ENCODE measurements at regions not wholly inside any gene's neighbourhood (a gene's known extent, or its start where the extent isn't known, plus 50 kb on each side); places are given as distances from the start of the nearest gene placed in this dataset.

DNA sequence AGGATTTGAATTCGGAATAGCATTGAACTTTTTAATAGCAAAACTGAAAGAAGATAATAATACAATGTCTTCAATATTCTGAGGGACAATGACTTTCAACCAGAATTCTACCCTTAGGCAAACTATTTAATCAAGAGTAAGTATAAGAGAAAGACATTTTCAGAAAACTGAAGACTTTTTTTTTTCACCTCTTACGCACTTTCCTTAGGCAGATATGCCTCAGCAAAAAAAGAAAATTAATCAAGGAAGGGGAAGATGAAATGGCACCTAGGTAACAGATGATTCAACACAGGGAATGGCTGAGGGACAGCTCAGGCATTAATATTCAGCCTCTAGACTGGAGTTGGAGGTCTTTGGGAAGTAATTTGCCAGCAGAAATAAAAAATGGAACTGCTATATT is 184.9 kb downstream of the URB2 start:
- TF ChIP-seq, protein P1, sequence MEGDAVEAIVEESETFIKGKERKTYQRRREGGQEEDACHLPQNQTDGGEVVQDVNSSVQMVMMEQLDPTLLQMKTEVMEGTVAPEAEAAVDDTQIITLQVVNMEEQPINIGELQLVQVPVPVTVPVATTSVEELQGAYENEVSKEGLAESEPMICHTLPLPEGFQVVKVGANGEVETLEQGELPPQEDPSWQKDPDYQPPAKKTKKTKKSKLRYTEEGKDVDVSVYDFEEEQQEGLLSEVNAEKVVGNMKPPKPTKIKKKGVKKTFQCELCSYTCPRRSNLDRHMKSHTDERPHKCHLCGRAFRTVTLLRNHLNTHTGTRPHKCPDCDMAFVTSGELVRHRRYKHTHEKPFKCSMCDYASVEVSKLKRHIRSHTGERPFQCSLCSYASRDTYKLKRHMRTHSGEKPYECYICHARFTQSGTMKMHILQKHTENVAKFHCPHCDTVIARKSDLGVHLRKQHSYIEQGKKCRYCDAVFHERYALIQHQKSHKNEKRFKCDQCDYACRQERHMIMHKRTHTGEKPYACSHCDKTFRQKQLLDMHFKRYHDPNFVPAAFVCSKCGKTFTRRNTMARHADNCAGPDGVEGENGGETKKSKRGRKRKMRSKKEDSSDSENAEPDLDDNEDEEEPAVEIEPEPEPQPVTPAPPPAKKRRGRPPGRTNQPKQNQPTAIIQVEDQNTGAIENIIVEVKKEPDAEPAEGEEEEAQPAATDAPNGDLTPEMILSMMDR (IDR thresholded peaks at IDR 0.05; ENCODE audit: control insufficient read depth, extremely low read depth, insufficient read depth), result no peak
- no peak overlapping the region for H3K4me3 ChIP-seq (ENCODE audit: low read depth, low read length)
- DNase-seq (ENCODE audit: low read depth), result no peak

DNA sequence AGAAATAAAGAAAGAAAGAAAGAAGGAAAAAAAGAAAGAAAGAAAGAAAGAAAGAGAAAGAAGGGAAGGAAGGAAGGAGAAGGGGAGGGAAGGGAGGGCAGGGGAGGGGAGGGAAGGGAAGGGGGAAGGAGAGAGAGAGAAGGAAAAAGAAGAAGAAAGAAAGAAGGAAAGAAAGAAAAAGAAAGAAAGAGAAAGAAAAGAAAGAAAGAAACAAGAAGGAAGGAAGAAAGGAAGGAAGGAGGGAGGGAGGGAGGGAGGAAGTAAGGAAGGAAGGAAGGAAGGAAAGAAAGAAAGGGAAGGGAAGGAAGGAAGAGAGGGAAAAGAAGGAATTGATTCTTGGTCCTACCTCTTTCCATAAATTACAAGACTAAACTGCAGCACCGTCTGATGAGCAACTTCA is 186.1 kb downstream of the URB2 start:
- TF ChIP-seq, protein P1 (IDR thresholded peaks at IDR 0.05; ENCODE audit: control insufficient read depth, extremely low read depth, insufficient read depth), result no peak
- DNase-seq (ENCODE audit: low read depth), result no peak
- H3K4me3 ChIP-seq (ENCODE audit: low read depth, low read length), result no peak overlapping the region

DNA sequence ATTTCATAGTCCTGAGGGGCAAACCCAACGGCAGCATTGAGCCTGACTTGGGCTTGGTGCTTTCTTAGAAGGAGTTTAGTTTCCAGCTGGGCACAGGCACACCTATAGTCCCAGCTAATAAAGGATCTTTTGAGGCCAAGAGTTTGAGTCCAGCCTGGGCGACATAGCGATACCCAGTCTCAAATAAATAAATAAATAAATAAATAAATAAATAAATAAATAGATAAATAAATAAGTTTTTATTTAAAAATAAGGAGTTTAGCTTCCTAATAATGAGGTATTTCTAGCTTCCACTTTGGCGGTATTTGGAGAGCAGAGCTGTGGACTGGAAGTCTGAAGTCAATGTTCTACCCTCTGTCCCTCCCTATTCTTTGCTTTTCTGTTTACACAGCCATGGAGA is 186.6 kb downstream of the URB2 start:
- DNase-seq (ENCODE audit: low read depth), result no peak
- no peak overlapping the region for H3K4me3 ChIP-seq (ENCODE audit: low read depth, low read length)
- TF ChIP-seq, protein P1 (IDR thresholded peaks at IDR 0.05; ENCODE audit: control insufficient read depth, extremely low read depth, insufficient read depth), result no peak

DNA sequence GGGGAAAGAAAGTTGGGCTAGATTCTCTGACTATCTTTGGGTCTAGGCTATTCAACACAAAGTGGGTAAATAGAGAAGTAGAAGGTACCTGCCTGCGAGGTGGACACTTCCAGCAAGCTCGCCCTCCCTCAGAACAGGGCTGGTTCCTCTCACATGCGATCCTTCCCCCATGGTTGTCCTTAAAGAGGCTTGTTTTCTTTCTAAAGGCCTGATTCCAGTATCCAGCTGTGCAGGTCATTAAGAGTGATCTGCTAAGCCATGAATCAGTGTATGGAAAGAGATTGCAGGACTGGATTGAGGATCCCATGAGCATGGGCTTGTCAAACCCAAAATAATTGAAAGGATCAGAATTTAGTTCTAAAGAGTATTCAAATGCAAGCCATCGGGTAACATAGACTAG is 189.0 kb downstream of the URB2 start:
- no peak for DNase-seq (ENCODE audit: low read depth)
- no peak overlapping the region for H3K4me3 ChIP-seq (ENCODE audit: low read depth, low read length)
- TF ChIP-seq, protein P1 (IDR thresholded peaks at IDR 0.05; ENCODE audit: control insufficient read depth, extremely low read depth, insufficient read depth), result no peak

DNA sequence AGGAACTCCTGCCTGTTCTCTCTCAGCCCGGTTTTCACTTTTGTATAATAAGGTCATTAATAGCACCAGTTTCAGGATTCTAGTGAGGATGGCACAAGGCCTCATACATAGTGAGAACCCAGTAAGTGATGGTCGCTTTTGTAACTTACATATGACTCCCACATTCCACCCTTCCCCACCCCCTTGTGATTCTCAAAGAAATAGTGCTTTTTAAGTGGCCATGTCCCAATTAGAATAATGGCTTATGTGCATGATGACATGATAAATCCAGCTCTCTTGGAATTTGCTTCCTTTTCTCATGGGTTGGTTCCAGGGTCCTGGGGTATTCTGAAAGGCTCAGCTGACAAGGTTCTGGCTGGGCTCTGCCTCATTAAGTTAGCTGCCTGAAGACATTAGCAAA is 189.9 kb downstream of the URB2 start:
- TF ChIP-seq, protein P1 (IDR thresholded peaks at IDR 0.05; ENCODE audit: control insufficient read depth, extremely low read depth, insufficient read depth), result no peak
- no peak for DNase-seq (ENCODE audit: low read depth)
- no peak overlapping the region for H3K4me3 ChIP-seq (ENCODE audit: low read depth, low read length)

DNA sequence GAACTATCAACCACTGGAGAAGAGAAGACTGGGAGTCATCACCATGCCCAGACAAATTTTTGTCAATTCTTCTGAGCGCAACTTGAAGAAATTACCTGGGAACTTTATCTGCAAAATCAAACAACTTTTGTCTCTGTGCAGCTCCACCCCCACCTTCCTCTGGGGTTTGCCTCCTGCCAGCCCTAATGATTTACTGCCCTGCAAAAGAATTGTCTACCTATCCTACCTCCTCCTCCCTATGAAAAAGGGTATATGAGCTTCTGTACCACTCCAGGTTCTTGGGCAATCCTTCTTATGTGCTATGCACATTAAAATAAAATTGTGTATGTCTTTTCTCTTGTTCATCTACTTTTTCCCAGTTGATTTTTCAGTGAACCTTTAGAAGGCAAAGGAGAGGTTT is 191.9 kb downstream of the URB2 start:
- TF ChIP-seq, protein P1 (IDR thresholded peaks at IDR 0.05; ENCODE audit: control insufficient read depth, extremely low read depth, insufficient read depth), result no peak
- no peak for DNase-seq (ENCODE audit: low read depth)
- H3K4me3 ChIP-seq (ENCODE audit: low read depth, low read length), result no peak overlapping the region

DNA sequence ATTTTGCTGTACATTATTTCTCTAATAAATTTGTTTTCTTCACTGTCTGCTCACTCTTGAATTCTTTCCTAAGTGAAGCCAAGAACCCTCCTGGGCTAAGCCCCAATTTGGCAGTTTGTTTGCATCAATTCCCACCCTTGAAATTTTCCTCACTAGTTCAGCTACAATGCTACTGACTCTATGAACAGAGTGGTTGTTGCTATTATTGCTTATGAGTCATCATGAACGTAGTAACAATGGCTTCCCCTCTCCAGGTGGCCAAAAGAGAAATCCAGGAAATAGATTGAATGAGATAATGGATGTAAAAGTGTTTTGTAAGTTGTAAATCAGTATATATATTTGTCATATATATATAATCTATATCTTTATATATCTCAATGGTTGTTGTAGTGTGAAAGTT is 193.0 kb downstream of the URB2 start:
- TF ChIP-seq, protein P1 (IDR thresholded peaks at IDR 0.05; ENCODE audit: control insufficient read depth, extremely low read depth, insufficient read depth), result no peak
- H3K4me3 ChIP-seq (ENCODE audit: low read depth, low read length), result no peak overlapping the region
- no peak for DNase-seq (ENCODE audit: low read depth)
